ENCODE measurements at regions not wholly inside any gene's neighbourhood (a gene's known extent, or its start where the extent isn't known, plus 50 kb on each side); places are given as distances from the start of the nearest gene placed in this dataset.
"Not testable (repeated sequence)": the region's sequence is repeated elsewhere in the genome, so short reads cannot be mapped to it uniquely, and the experiment has no call there.

GRCh38 chr6:48511378-48511777 is 400.4 kb upstream of the PTCHD4 start:
- Histone ChIP-seq H3K4me3 (replicated peaks; ENCODE audit: low read depth, low read length) (no peak overlapping the region), H3K36me3 (ENCODE audit: control insufficient read depth, insufficient read depth, low read length) (no peaks in the 10 kb centered on the region), H3K27me3 (replicated peaks; ENCODE audit: control insufficient read depth, insufficient read depth, low read length) (no peaks in the 10 kb centered on the region)
- TF ChIP-seq CTCF (IDR thresholded peaks at IDR 0.05; ENCODE audit: insufficient read depth, low read length, poor library complexity, severe bottlenecking), result no peak
- no peak for DNase-seq (ENCODE audit: extremely low read depth, insufficient read length)

DNA sequence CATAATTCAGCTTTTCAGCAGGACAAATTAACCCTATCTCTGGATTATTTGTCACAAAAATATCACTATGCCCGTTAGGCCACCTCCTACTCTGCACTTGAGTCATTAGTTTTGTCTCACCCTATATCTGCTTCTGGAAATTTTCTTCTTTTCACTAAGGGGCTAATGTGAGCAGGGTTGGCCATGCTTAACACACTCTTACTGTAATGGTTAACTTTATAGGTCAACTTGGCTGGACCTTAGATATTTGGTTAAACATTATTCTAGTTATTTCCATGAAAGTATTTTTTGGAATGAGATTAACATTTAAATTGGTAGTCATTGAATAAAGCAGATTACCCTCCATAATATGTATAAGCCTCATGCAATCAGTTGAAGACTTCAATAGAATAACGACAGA is 394.6 kb upstream of the PTCHD4 start:
- TF ChIP-seq CTCF (IDR thresholded peaks at IDR 0.05; ENCODE audit: insufficient read depth, low read length, poor library complexity, severe bottlenecking), result no peak
- no peak for DNase-seq (ENCODE audit: extremely low read depth, insufficient read length)
- Histone ChIP-seq H3K36me3 (ENCODE audit: control insufficient read depth, insufficient read depth, low read length) (no peaks in the 10 kb centered on the region), H3K27me3 (replicated peaks; ENCODE audit: control insufficient read depth, insufficient read depth, low read length) (no peaks in the 10 kb centered on the region), H3K4me3 (replicated peaks; ENCODE audit: low read depth, low read length) (no peak overlapping the region)

DNA sequence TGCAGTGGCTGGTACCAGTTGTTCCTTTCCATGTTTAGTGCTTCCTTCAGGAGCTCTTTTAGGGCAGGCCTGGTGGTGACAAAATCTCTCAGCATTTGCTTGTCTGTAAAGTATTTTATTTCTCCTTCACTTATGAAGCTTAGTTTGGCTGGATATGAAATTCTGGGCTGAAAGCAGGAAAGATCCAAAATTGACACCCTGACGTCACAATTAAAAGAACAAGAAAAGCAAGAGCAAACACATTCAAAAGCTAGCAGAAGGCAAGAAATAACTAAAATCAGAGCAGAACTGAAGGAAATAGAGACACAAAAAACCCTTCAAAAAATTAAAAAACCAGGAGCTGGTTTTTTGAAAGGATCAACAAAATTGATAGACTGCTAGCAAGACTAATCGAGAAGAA is 382.4 kb upstream of the PTCHD4 start:
- not testable (repeated sequence) for H3K27me3 ChIP-seq (replicated peaks; ENCODE audit: control insufficient read depth, insufficient read depth, low read length); H3K36me3 ChIP-seq (ENCODE audit: control insufficient read depth, insufficient read depth, low read length); H3K4me3 ChIP-seq (replicated peaks; ENCODE audit: low read depth, low read length); DNase-seq (ENCODE audit: extremely low read depth, insufficient read length)

- DNase-seq (ENCODE audit: extremely low read depth, insufficient read length), result no peak
- TF ChIP-seq CTCF (IDR thresholded peaks at IDR 0.05; ENCODE audit: insufficient read depth, low read length, poor library complexity, severe bottlenecking), result no peak
- no peaks in the 10 kb centered on the region for H3K27me3 ChIP-seq (replicated peaks; ENCODE audit: control insufficient read depth, insufficient read depth, low read length)
- H3K4me3 ChIP-seq (replicated peaks; ENCODE audit: low read depth, low read length), result no peak overlapping the region
- H3K36me3 ChIP-seq (ENCODE audit: control insufficient read depth, insufficient read depth, low read length), result no peaks in the 10 kb centered on the region
Observed at GRCh38 chr6:48490658-48491057, 379.7 kb upstream of the PTCHD4 start.

DNA sequence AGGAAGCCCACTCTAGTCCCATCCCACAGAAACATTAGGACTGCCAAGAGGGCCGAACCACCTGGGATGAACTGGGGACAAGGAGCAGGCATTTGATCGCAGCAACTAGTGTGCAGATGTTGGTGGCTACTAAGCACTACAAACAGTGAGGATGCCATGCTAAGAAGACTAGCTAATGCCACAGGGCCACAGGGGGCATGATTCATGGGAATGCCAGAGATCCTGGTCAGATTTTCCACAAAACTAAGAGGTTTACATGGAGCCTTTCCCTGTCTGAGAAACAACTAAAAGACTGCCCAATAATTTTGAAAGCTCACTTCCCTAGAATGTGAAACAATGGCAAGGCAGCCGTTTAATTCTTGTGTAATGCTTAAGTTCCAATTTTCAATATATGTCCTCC is 375.9 kb upstream of the PTCHD4 start:
- TF ChIP-seq CTCF (IDR thresholded peaks at IDR 0.05; ENCODE audit: insufficient read depth, low read length, poor library complexity, severe bottlenecking), result no peak
- H3K4me3 ChIP-seq (replicated peaks; ENCODE audit: low read depth, low read length), result no peak overlapping the region
- no peaks in the 10 kb centered on the region for H3K36me3 ChIP-seq (ENCODE audit: control insufficient read depth, insufficient read depth, low read length)

GRCh38 chr6:48486373-48486772 is 375.4 kb upstream of the PTCHD4 start:
- H3K4me3 ChIP-seq (replicated peaks; ENCODE audit: low read depth, low read length), result no peak overlapping the region
- no peak for DNase-seq (ENCODE audit: extremely low read depth, insufficient read length)
- TF ChIP-seq CTCF (IDR thresholded peaks at IDR 0.05; ENCODE audit: insufficient read depth, low read length, poor library complexity, severe bottlenecking), result no peak
- no peaks in the 10 kb centered on the region for H3K36me3 ChIP-seq (ENCODE audit: control insufficient read depth, insufficient read depth, low read length)
- H3K27me3 ChIP-seq (replicated peaks; ENCODE audit: control insufficient read depth, insufficient read depth, low read length), result no peaks in the 10 kb centered on the region

More for the DNA sequence above, 375.9 kb upstream of the PTCHD4 start:
- DNase-seq (ENCODE audit: extremely low read depth, insufficient read length), result no peak
- H3K27me3 ChIP-seq (replicated peaks; ENCODE audit: control insufficient read depth, insufficient read depth, low read length), result no peaks in the 10 kb centered on the region
